ENCODE measurements at regions not wholly inside any gene's neighbourhood (a gene's known extent, or its start where the extent isn't known, plus 50 kb on each side); places are given as distances from the start of the nearest gene placed in this dataset.

DNA sequence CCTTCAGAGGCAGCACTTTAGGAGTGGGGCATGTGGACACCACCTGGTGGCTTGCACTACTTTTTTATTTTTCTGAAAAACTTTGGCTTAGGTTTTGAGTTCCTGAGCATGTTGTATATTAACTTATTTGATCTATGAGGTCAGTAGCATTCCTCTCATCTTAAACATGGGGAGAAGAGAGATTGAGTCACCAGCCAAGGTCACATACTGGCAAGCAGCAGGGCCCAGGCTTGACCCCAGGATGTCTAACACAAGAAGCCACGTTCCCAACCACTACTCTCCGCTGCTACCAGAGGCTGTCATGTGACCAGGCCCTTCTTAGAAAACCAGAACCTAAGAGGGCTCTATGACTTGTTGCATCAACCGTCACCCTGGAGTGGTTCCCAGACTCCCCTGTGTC, 210.3 kb upstream of the GPR26 start:
- DNase-seq (ENCODE audit: low read depth) = no peak

DNA sequence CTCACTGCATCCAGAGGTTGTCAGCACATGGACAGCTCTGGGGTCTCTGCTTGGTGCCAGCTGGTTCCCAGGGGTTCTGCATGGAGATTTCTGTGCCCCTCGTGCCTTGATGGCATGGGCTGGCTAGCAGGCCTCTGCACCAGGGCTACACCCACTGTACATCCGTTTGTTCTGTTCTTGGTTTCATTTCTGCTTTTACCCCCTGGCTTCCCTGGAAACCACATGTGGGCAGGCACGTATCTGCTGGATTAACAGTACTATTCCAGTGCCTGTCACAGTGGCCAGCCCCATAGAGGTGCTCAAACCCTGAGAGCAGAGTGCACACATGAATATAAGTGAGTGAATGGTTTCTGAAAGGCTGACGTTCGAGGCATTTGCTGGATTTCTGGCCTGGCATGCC, 207.2 kb upstream of the GPR26 start:
- DNase-seq (ENCODE audit: low read depth) = no peak

DNA sequence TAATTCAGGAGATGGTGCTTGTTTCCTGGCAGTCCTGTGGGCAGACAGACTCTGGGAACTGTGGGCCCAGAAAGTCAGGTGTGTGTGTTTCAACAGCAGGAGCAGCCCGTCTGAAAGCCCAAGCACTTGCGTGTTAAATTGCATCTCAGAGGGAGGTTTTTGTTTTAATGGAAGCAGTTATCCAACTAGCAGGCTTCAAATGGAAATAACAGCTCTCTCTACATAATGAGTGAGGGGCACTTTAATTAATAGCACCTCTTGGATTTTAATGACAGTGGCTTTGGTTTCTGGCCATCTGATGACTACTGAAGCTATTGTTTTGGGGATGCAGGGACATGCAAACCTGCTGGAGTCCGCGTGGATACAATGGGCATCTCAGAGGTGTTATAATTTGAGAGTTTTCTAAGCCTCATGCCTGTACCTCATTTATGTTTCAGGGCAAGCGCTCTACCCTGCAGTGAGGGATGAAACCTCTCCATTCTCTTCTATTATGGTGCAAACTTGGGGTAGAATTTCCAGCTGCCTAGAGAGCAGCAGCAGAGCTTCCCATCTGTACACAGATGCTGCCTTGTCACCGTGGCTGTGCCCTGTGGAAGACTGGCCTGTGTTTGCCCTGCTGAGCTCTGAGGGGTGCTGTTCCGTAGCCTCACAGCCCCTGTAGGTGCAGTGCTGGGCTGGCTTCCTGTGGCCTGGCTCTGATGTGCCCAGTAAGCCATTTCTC, 206.6 kb upstream of the GPR26 start:
- no peak for DNase-seq (ENCODE audit: low read depth)

DNA sequence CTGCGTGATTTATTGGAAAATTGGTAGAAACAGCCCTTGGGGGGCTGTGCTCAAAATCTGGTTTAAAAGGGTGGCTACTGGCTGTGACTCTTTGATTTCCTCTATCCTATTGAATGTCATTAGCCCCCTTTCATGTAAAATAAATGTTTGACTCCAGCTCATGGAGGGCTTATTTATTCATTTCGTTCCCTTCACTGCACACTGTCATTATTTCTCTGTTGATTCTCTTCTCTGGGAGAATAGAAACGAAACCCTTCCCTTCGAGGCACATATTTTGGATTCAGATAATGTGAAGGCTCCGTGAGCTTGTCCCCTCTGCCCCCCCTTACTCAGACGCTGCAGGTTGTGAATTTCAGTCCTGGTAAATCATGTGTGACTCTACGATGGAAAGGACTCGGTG, 203.9 kb upstream of the GPR26 start:
- DNase-seq (ENCODE audit: low read depth) = no peak

- DNase-seq (ENCODE audit: low read depth) = no peak
These were observed 203.4 kb upstream of the GPR26 start for GRCh38 chr10:123462756-123463155.

DNA sequence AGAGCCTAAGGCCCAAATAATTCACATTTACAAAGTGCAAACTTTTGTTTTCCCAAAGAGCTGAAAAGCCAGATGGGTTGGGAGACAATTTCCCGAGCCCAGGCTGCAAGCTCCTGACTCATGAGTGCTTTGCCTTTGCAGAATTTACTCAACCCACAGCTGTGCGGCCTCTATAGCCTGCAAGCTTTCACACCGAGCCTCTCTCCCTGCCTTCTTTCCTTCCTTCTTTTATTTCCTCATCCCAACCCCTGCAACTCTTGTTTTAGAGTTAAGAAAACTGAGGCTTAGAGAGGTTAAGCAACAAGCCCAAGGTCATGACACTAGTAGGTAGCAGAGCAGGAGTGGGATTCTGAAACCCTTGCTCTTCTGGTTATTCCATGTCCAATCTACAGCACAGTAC, 203.0 kb upstream of the GPR26 start:
- no peak for DNase-seq (ENCODE audit: low read depth)

GRCh38 chr10:123463698-123464097, 202.5 kb upstream of the GPR26 start:
- no peak for DNase-seq (ENCODE audit: low read depth)

GRCh38 chr10:123464430-123465323, 201.5 kb upstream of the GPR26 start:
- no peak for DNase-seq (ENCODE audit: low read depth)

DNA sequence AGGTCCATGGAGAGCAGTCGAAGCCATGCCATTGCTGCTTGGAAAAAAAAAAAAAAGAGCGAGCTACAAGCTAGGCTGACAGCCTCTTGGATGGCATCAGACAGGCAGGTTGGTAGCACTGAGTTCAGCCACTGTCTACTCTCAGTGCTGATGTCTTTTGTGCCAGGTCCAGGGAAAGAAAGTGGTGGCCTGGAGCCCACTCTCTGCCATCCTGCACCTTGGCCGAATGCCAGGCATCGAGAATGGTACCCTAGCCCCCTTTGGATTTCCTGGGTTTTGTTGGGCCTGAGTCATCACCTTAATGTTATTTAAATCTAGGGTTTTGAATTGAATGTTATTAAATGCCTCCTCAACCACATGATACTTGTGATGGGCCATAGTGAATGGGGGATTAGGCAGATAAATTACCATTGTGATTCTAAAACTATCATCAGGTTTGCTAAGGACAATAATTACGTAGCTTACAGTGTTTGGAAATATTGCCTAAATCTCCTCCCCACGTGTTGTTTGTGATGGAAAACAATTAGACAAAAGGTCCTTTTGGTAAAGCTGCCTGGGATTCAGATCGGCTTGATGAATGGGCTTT, 195.7 kb upstream of the GPR26 start:
- DNase-seq (ENCODE audit: low read depth) = no peak

DNA sequence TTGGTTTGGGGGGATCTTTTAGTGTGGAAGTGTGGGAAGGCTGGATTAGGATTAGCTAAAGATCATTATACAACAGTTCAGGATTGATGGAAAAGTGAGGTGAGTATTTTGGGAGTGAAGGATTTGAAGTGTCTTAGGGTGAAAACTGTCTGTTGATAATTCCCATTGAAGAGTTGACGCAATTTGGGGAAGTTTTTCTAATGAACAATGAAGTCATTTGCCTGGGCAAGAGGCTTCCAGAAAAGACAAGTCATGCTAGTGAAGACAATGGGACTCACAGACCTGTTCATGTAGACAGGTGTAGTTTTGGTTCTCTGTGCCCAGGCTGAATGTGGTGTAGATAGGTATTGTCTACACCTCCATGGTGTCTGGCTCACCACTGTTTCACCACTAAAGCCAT, 194.3 kb upstream of the GPR26 start:
- no peak for DNase-seq (ENCODE audit: low read depth)

DNA sequence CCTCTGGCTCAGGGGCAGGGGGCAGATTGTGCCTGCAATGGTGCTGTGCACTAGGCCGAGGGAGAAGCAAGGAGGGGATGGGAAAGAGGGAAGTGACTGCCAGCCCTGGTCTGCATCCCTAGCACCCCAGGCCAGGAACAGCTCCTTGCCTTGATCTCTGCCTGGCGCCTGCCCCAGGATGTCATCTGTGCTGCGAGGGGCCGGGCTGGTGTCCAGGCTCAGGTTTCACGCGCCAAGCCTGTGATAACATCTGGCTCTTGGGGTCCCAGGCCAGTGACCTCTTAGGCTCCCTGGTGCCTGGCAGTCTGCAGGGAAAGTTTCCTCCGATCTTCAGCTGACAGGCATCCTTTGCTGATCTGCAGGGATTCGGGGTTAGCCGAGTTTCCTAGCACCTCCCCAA, 193.5 kb upstream of the GPR26 start:
- no peak for DNase-seq (ENCODE audit: low read depth)

- no peak for DNase-seq (ENCODE audit: low read depth)
These were observed 191.5 kb upstream of the GPR26 start for GRCh38 chr10:123474700-123475099.

GRCh38 chr10:123475466-123475865, 190.7 kb upstream of the GPR26 start:
- DNase-seq (ENCODE audit: low read depth) = no peak

DNA sequence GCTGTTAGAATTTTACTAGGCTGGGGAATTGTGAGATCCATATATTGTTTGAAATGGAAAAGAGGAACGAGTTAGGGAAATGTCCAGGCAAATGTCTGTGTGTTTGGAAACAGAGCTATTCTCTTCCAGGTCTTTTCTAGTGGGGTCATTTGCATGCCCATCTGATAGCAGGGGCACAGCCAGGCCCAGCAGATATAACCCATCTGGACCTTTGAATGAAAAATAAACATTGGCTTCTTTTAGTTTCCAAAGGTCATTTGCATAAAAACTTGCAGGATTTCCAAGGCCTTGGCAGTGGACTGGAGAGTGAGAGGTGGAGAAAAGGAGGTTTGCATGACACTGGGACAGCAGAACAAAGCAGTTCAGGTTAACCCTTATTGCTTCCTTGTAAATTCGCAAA, 188.0 kb upstream of the GPR26 start:
- DNase-seq (ENCODE audit: low read depth) = no peak

DNA sequence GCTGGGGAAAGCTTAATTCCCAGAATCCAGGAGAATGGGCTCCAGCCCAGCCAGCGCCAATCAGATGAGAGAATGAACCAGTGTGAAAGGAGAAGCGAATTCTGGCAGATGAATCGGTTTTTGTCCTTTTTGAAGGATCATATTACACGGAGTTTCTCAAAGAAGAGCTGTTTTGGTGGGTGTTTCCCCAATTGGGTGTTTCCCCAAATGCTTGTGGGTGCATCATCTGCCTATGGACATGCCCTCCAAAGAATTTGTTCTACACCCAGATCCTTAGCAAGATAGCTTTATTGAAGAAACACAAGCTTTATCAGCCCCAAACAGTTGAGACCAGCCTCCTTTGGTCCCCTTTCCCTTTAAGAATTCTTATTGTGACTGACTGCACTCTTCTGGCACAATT, 186.5 kb upstream of the GPR26 start:
- no peak for DNase-seq (ENCODE audit: low read depth)

DNA sequence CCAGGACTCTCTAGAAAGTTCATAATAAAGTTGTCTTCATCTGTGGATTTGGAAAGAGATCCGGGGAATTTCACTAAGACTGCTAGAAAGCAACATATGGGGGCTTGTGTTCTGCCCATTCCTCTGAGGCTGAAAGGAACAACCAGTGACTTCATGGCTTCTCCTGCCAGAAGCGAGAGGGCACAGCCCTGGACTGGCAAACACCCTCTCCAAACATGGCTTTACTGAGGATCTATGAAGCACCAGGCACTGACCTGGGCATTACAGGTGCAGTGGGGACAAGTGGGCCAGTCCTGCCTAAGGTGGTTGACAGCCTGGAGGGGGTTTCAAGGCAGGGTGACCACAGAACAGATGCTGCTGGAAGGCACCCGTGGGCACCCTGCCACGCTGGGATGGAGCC, 185.8 kb upstream of the GPR26 start:
- no peak for DNase-seq (ENCODE audit: low read depth)

GRCh38 chr10:123480845-123481244, 185.3 kb upstream of the GPR26 start:
- DNase-seq (ENCODE audit: low read depth) = no peak

DNA sequence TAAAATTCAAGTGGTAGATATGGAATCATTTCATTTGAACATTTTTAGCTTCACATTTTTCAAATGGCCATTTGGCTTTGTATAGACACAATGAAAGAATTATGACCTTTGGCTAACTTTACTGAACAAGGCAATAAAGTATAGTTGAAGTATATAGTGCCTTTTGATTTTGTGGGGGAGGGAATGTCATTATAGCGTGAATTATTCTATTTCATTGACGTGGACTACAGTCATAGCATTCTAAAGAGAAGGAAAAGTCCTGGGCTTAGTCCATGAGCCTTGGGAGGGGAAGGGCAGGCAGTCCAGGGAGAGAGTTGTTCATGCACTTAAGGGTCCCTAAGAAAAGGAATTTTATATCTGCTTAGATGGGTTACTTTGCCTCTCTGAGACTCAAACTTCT, 181.4 kb upstream of the GPR26 start:
- no peak for DNase-seq (ENCODE audit: low read depth)

- no peak for DNase-seq (ENCODE audit: low read depth)
These were observed 180.7 kb upstream of the GPR26 start for GRCh38 chr10:123485341-123485960.

DNA sequence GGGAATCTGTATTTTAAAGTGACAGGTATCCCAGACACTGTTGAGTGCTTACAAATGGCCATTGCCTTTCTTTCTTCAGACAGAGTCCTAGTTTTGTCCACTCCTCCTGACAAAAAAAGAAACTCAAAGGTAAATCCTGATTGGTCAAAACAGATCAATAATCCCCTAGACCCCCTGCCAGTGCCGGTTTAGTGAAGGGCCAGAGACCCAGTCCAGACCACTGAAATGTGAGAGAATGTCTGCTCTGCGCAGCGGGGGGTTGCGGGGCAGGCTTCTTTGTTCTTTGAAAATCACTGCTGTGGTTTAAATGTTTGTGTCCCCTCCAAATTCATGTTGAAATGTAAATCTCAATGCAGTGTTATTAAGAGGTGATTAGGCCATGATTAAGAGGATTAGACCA, 177.7 kb upstream of the GPR26 start:
- DNase-seq (ENCODE audit: low read depth) = no peak

GRCh38 chr10:123491364-123491763, 174.8 kb upstream of the GPR26 start:
- no peak for DNase-seq (ENCODE audit: low read depth)

GRCh38 chr10:123492016-123492415, 174.1 kb upstream of the GPR26 start:
- no peak for DNase-seq (ENCODE audit: low read depth)

- no peak for DNase-seq (ENCODE audit: low read depth)
These were observed 171.8 kb upstream of the GPR26 start for GRCh38 chr10:123494301-123494808.

Measured in activated T-cell treated with anti-CD3 and anti-CD28 coated beads for 48 hours (primary cell).